ENCODE measurements at regions not wholly inside any gene's neighbourhood (a gene's known extent, or its start where the extent isn't known, plus 50 kb on each side); places are given as distances from the start of the nearest gene placed in this dataset.

- H3K4me3 ChIP-seq (ENCODE audit: extremely low read depth, insufficient read depth, low read length, poor library complexity, severe bottlenecking) = no peak overlapping the region
- no peaks in the 10 kb centered on the region for H3K9me3 ChIP-seq (ENCODE audit: control insufficient read depth, low read length)
- WGBS, 2 experiments (ENCODE audit: insufficient coverage in 2 of 2) = 78 to 84% methylated on average over 5 to 8 of the region's 10 CpGs
- no peaks in the 10 kb centered on the region for H3K36me3 ChIP-seq (ENCODE audit: control insufficient read depth, insufficient read depth, low read length)
- H3K4me1 ChIP-seq (ENCODE audit: control insufficient read depth, insufficient read depth, low read length, poor library complexity, severe bottlenecking) = peaks cover 60% of the 10 kb centered on the region
- H3K27ac ChIP-seq (ENCODE audit: low read depth, low read length, severe bottlenecking) = peak overlapping the region; percentile 73
These were observed 138.3 kb downstream of the FOXD2 start for GRCh38 chr1:47575855-47576757.

- Histone ChIP-seq H3K36me3 (ENCODE audit: control insufficient read depth, insufficient read depth, low read length) (no peaks in the 10 kb centered on the region), H3K27ac (ENCODE audit: low read depth, low read length, severe bottlenecking) (no peak overlapping the region), H3K4me1 (ENCODE audit: control insufficient read depth, insufficient read depth, low read length, poor library complexity, severe bottlenecking) (peaks cover 58% of the 10 kb centered on the region), H3K4me3 (ENCODE audit: extremely low read depth, insufficient read depth, low read length, poor library complexity, severe bottlenecking) (no peak overlapping the region), H3K9me3 (ENCODE audit: control insufficient read depth, low read length) (no peaks in the 10 kb centered on the region)
- WGBS, 2 experiments (ENCODE audit: insufficient coverage in 2 of 2) = 57% methylated on average over 1 of the region's 2 CpGs; no CpG with 5 or more reads in 1 of the 2 experiments
These were observed 138.9 kb downstream of the FOXD2 start for GRCh38 chr1:47576758-47577115.

GRCh38 chr1:47577303-47578025, 139.6 kb downstream of the FOXD2 start:
- H3K9me3 ChIP-seq (ENCODE audit: control insufficient read depth, low read length) = no peaks in the 10 kb centered on the region
- H3K4me3 ChIP-seq (ENCODE audit: extremely low read depth, insufficient read depth, low read length, poor library complexity, severe bottlenecking) = no peak overlapping the region
- peaks cover 59% of the 10 kb centered on the region for H3K4me1 ChIP-seq (ENCODE audit: control insufficient read depth, insufficient read depth, low read length, poor library complexity, severe bottlenecking)
- peak overlapping the region; percentile 60 for H3K27ac ChIP-seq (ENCODE audit: low read depth, low read length, severe bottlenecking)
- H3K36me3 ChIP-seq (ENCODE audit: control insufficient read depth, insufficient read depth, low read length) = no peaks in the 10 kb centered on the region
- WGBS, 2 experiments (ENCODE audit: insufficient coverage in 2 of 2) = 88 to 93% methylated on average over 12 of the region's 12 CpGs

GRCh38 chr1:47578026-47578720, 140.3 kb downstream of the FOXD2 start:
- WGBS, 2 experiments (ENCODE audit: insufficient coverage in 2 of 2) = 57 to 77% methylated on average over 10 to 11 of the region's 19 CpGs
- Histone ChIP-seq H3K36me3 (ENCODE audit: control insufficient read depth, insufficient read depth, low read length) (no peaks in the 10 kb centered on the region), H3K27ac (ENCODE audit: low read depth, low read length, severe bottlenecking) (peak overlapping the region; percentile 76), H3K4me3 (ENCODE audit: extremely low read depth, insufficient read depth, low read length, poor library complexity, severe bottlenecking) (no peak overlapping the region), H3K4me1 (ENCODE audit: control insufficient read depth, insufficient read depth, low read length, poor library complexity, severe bottlenecking) (peaks cover 66% of the 10 kb centered on the region), H3K9me3 (ENCODE audit: control insufficient read depth, low read length) (no peaks in the 10 kb centered on the region)

GRCh38 chr1:47578721-47579419, 141.0 kb downstream of the FOXD2 start:
- peak overlapping the region; percentile 76 for H3K27ac ChIP-seq (ENCODE audit: low read depth, low read length, severe bottlenecking)
- no peaks in the 10 kb centered on the region for H3K9me3 ChIP-seq (ENCODE audit: control insufficient read depth, low read length)
- no peak overlapping the region for H3K4me3 ChIP-seq (ENCODE audit: extremely low read depth, insufficient read depth, low read length, poor library complexity, severe bottlenecking)
- WGBS, 2 experiments (ENCODE audit: insufficient coverage in 2 of 2) = 52 to 87% methylated on average over 4 to 9 of the region's 10 CpGs
- no peaks in the 10 kb centered on the region for H3K36me3 ChIP-seq (ENCODE audit: control insufficient read depth, insufficient read depth, low read length)
- H3K4me1 ChIP-seq (ENCODE audit: control insufficient read depth, insufficient read depth, low read length, poor library complexity, severe bottlenecking) = peaks cover 68% of the 10 kb centered on the region

GRCh38 chr1:47579809-47580208, 142.0 kb downstream of the FOXD2 start:
- Histone ChIP-seq H3K9me3 (ENCODE audit: control insufficient read depth, low read length) (no peaks in the 10 kb centered on the region), H3K4me1 (ENCODE audit: control insufficient read depth, insufficient read depth, low read length, poor library complexity, severe bottlenecking) (peaks cover 69% of the 10 kb centered on the region), H3K36me3 (ENCODE audit: control insufficient read depth, insufficient read depth, low read length) (no peaks in the 10 kb centered on the region), H3K4me3 (ENCODE audit: extremely low read depth, insufficient read depth, low read length, poor library complexity, severe bottlenecking) (no peak overlapping the region), H3K27ac (ENCODE audit: low read depth, low read length, severe bottlenecking) (peak overlapping the region; percentile 76)
- 92 to 100% methylated on average over 2 of the region's 2 CpGs for WGBS, 2 experiments (ENCODE audit: insufficient coverage in 2 of 2)

- 89 to 90% methylated on average over 8 to 10 of the region's 11 CpGs for WGBS, 2 experiments (ENCODE audit: insufficient coverage in 2 of 2)
- Histone ChIP-seq H3K4me3 (ENCODE audit: extremely low read depth, insufficient read depth, low read length, poor library complexity, severe bottlenecking) (no peak overlapping the region), H3K36me3 (ENCODE audit: control insufficient read depth, insufficient read depth, low read length) (no peaks in the 10 kb centered on the region), H3K4me1 (ENCODE audit: control insufficient read depth, insufficient read depth, low read length, poor library complexity, severe bottlenecking) (peaks cover 70% of the 10 kb centered on the region), H3K27ac (ENCODE audit: low read depth, low read length, severe bottlenecking) (peak overlapping the region; percentile 5), H3K9me3 (ENCODE audit: control insufficient read depth, low read length) (no peaks in the 10 kb centered on the region)
These were observed 142.7 kb downstream of the FOXD2 start for GRCh38 chr1:47580451-47580995.

- H3K27ac ChIP-seq (ENCODE audit: low read depth, low read length, severe bottlenecking) = peak overlapping the region; percentile 49
- WGBS, 2 experiments (ENCODE audit: insufficient coverage in 2 of 2) = 54 to 56% methylated on average over 3 to 5 of the region's 8 CpGs
- H3K4me3 ChIP-seq (ENCODE audit: extremely low read depth, insufficient read depth, low read length, poor library complexity, severe bottlenecking) = no peak overlapping the region
- peaks cover 53% of the 10 kb centered on the region for H3K4me1 ChIP-seq (ENCODE audit: control insufficient read depth, insufficient read depth, low read length, poor library complexity, severe bottlenecking)
- H3K9me3 ChIP-seq (ENCODE audit: control insufficient read depth, low read length) = no peaks in the 10 kb centered on the region
- no peaks in the 10 kb centered on the region for H3K36me3 ChIP-seq (ENCODE audit: control insufficient read depth, insufficient read depth, low read length)
These were observed 145.2 kb downstream of the FOXD2 start for GRCh38 chr1:47582891-47583608.

GRCh38 chr1:47584249-47584648, 146.4 kb downstream of the FOXD2 start:
- no peak overlapping the region for H3K27ac ChIP-seq (ENCODE audit: low read depth, low read length, severe bottlenecking)
- no peaks in the 10 kb centered on the region for H3K36me3 ChIP-seq (ENCODE audit: control insufficient read depth, insufficient read depth, low read length)
- 93 to 100% methylated on average over 1 of the region's 1 CpG for WGBS, 2 experiments (ENCODE audit: insufficient coverage in 2 of 2)
- H3K4me3 ChIP-seq (ENCODE audit: extremely low read depth, insufficient read depth, low read length, poor library complexity, severe bottlenecking) = no peak overlapping the region
- peaks cover 52% of the 10 kb centered on the region for H3K4me1 ChIP-seq (ENCODE audit: control insufficient read depth, insufficient read depth, low read length, poor library complexity, severe bottlenecking)
- no peaks in the 10 kb centered on the region for H3K9me3 ChIP-seq (ENCODE audit: control insufficient read depth, low read length)

Measured in mesodermal cell (in vitro differentiated cells).